ENCODE measurements at regions not wholly inside any gene's neighbourhood (a gene's known extent, or its start where the extent isn't known, plus 50 kb on each side); places are given as distances from the start of the nearest gene placed in this dataset.

DNA sequence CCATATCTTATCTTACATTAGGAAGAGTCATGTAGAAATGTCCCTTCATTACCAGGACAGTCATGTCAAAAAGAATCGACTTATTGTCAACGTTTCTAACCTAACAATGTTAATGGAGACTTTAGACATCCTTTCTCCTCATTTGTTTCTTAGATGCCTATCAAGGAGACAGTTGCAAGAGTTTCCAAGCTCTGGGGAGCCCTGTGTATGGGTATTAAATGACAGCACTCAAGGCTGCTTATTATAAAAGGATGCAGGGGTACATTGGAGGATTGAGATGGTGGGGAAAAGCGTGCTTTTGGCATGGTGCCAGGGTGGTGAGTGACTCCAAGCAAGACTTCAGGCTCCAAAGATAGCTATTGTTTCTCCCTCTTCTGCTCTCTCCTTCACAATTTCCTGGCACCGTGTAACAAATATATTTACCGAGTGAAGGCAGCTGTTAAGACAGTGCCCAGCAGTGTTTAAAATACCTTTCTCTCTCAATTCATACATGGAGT lies 461.3 kb upstream of the CLINT1 start:
- ATAC-seq (ENCODE audit: low read depth in 2 of 2) (no peak), DNase-seq (no peak)
- Histone ChIP-seq H3K27ac (ENCODE audit: insufficient read depth, low read length, poor library complexity, severe bottlenecking) (no peak overlapping the region), H3K4me1 (ENCODE audit: control insufficient read depth, insufficient read depth, low read length, poor library complexity, severe bottlenecking) (no peaks in the 10 kb centered on the region), H3K36me3 (ENCODE audit: control insufficient read depth, insufficient read depth, low read length) (no peaks in the 10 kb centered on the region), H3K9me3 (ENCODE audit: control insufficient read depth in 2 of 2, low read length in 2 of 2) (no peaks in the 10 kb centered on the region), H3K27me3 (ENCODE audit: control insufficient read depth, insufficient read depth, low read length) (no peaks in the 10 kb centered on the region), H3K4me3 (ENCODE audit: low read depth, low read length) (no peak overlapping the region)
- Mint-ChIP-seq H3K27ac (no peak overlapping the region), H3K9me3 (peaks cover 0 to 4% (median 0%) of the 10 kb centered on the region in 7 donors), H3K36me3 (no peaks in the 10 kb centered on the region), H3K4me1 (no peaks in the 10 kb centered on the region), H3K27me3 (peaks cover 4% of the 10 kb centered on the region), H3K4me3 (no peak overlapping the region)

DNA sequence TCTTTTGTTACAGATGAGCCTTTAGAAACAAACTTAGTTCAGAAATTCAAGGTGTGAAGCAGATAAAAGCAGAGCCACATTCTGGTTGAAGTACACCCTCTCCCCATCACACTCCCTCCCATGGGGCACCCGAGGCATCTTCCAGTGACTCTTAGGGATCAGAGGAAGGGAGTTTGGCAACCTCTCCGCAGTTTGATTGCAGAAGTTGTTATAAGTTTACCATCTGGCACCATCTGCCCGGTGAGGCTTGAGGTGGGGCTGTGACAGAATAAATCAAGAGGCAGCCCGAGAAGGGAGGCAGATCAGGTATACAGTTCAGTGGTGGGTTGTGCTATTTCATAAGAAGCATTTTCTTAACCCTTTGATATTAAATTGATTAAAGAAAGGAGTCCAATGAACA lies 458.6 kb upstream of the CLINT1 start:
- no peak for ATAC-seq (ENCODE audit: low read depth in 2 of 2)
- no peak for DNase-seq
- Mint-ChIP-seq H3K9me3 (no peaks in the 10 kb centered on the region), H3K4me1 (no peaks in the 10 kb centered on the region), H3K4me3 (no peak overlapping the region), H3K36me3 (no peaks in the 10 kb centered on the region), H3K27me3 (no peaks in the 10 kb centered on the region), H3K27ac (no peak overlapping the region)
- H3K36me3 ChIP-seq (ENCODE audit: control insufficient read depth, insufficient read depth, low read length), result no peaks in the 10 kb centered on the region
- no peaks in the 10 kb centered on the region for H3K4me1 ChIP-seq (ENCODE audit: control insufficient read depth, insufficient read depth, low read length, poor library complexity, severe bottlenecking)
- no peaks in the 10 kb centered on the region for H3K27me3 ChIP-seq (ENCODE audit: control insufficient read depth, insufficient read depth, low read length)
- no peak overlapping the region for H3K4me3 ChIP-seq (ENCODE audit: low read depth, low read length)
- H3K9me3 ChIP-seq (ENCODE audit: control insufficient read depth in 2 of 2, low read length in 2 of 2), result no peaks in the 10 kb centered on the region
- no peak overlapping the region for H3K27ac ChIP-seq (ENCODE audit: insufficient read depth, low read length, poor library complexity, severe bottlenecking)

DNA sequence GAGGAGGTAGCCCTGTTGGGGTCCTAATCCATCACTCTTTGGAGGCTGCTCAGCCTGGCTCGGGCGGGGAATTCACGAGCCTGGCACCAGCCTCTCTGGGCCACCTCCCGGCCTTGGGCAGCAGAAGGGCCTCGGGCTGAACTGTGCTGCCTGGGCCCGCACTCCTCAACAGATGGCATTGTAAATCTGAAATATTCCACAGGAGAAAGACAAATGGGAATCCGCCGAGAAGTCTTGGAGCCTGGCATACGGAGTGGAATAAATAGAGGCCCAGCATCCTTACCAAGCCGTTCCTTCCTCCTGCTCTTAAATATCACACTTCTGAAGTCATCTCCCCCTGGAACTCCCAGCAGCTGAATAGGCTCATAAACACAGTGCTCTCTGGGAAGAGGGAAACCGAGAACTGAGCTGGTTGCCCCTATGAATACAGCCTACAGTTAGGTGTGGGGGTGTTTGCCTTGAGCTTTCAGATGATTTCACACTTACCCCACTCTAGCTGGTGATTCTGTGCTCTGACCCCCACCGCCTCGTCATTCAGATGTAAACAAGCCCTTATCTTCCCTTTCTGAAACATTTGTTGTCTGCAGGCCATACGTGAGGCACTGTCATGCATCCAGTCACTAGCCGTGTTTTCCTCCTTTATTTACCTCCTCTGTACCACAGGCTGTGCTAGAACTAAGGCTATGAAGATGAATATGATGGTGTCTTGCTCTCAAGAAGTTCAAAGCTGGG lies 455.0 kb upstream of the CLINT1 start:
- no peak overlapping the region for H3K4me3 Mint-ChIP-seq
- no peaks in the 10 kb centered on the region for H3K36me3 ChIP-seq (ENCODE audit: control insufficient read depth, insufficient read depth, low read length)
- H3K27me3 Mint-ChIP-seq, result no peaks in the 10 kb centered on the region
- no peaks in the 10 kb centered on the region for H3K9me3 ChIP-seq (ENCODE audit: control insufficient read depth in 2 of 2, low read length in 2 of 2)
- H3K4me1 Mint-ChIP-seq, result no peaks in the 10 kb centered on the region
- H3K9me3 Mint-ChIP-seq, result peaks cover 0 to 3% (median 0%) of the 10 kb centered on the region in 7 donors
- no peaks in the 10 kb centered on the region for H3K4me1 ChIP-seq (ENCODE audit: control insufficient read depth, insufficient read depth, low read length, poor library complexity, severe bottlenecking)
- DNase-seq, result no peak
- no peak overlapping the region for H3K27ac Mint-ChIP-seq
- no peak for ATAC-seq (ENCODE audit: low read depth in 2 of 2)
- no peak overlapping the region for H3K4me3 ChIP-seq (ENCODE audit: low read depth, low read length)
- H3K36me3 Mint-ChIP-seq, result no peaks in the 10 kb centered on the region
- H3K27me3 ChIP-seq (ENCODE audit: control insufficient read depth, insufficient read depth, low read length), result no peaks in the 10 kb centered on the region
- no peak overlapping the region for H3K27ac ChIP-seq (ENCODE audit: insufficient read depth, low read length, poor library complexity, severe bottlenecking)

DNA sequence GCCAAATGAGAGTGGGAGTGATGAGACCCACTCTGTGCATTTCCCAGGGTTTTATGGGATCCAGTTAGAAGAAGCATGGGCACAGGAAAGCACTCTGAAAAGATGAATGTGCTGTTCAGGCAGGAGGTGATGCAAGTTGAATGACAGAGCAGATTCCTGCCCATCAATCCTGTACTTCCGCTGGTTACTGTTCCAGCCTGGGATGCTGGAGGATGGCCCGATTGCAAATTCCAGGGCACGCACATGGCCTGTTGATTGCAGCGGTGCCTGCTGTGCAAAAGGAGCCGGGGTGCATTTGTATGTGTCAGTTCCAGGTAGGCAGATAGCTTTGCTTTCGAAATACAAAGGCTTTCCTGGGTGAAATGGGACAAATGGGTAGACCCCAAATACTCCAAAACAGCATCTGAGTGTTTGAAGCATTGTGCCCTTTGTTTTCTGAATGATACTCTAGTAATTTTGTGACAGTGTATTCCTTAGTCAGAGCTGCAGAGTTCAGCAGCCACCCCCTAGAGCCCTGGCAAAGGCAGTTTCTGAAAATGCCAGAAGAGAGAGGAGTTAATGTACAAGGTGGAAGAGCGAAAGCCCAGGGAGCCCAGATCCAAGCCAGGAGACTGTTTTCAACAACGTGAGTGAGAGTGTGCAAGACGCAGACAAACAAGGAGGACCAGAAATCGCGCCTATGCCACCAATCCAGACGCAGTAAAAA lies 454.2 kb upstream of the CLINT1 start:
- ATAC-seq (ENCODE audit: low read depth in 2 of 2) (no peak), DNase-seq (no peak)
- Mint-ChIP-seq H3K4me3 (no peak overlapping the region), H3K27ac (no peak overlapping the region), H3K27me3 (no peaks in the 10 kb centered on the region), H3K9me3 (peaks cover 0 to 3% (median 0%) of the 10 kb centered on the region in 7 donors), H3K36me3 (no peaks in the 10 kb centered on the region), H3K4me1 (no peaks in the 10 kb centered on the region)
- Histone ChIP-seq H3K9me3 (ENCODE audit: control insufficient read depth in 2 of 2, low read length in 2 of 2) (no peaks in the 10 kb centered on the region), H3K36me3 (ENCODE audit: control insufficient read depth, insufficient read depth, low read length) (no peaks in the 10 kb centered on the region), H3K4me1 (ENCODE audit: control insufficient read depth, insufficient read depth, low read length, poor library complexity, severe bottlenecking) (no peaks in the 10 kb centered on the region), H3K27me3 (ENCODE audit: control insufficient read depth, insufficient read depth, low read length) (no peaks in the 10 kb centered on the region), H3K27ac (ENCODE audit: insufficient read depth, low read length, poor library complexity, severe bottlenecking) (no peak overlapping the region), H3K4me3 (ENCODE audit: low read depth, low read length) (no peak overlapping the region)

DNA sequence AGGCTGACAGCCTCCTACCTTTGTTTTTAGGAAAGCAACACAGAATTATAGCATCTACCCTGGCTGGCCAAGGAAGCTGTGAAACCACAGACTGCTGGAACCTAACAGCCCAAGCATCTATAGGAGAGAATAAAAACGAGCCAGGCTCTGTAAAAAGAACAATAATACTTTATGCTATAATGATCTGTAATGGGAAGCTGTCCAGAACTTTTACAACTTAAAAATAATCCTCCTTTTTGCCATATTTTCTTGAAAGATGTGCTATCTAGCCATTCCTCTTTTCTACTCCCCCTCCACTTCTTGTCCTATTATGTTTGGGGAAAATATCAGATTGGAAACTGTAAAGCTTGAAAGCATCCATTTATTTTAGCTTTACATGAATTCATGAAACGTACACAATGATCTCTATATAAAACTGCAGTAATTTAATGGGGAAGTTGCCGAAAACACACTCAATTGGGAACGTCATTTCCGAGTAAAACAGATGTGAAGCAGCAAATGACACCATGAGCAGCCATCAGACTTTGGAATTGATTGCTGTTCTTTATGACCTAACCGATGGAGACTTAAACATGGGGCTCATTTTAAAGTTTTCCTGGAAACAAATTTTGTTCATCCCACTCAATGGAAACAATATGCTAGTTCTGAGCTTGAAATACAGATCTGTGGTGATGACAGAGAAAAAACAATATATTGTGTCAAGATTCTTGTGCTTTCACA lies 450.3 kb upstream of the CLINT1 start:
- no peaks in the 10 kb centered on the region for H3K36me3 ChIP-seq (ENCODE audit: control insufficient read depth, insufficient read depth, low read length)
- Mint-ChIP-seq H3K36me3 (no peaks in the 10 kb centered on the region), H3K27me3 (no peaks in the 10 kb centered on the region), H3K4me3 (no peak overlapping the region), H3K9me3 (peaks cover 0 to 3% (median 0%) of the 10 kb centered on the region in 7 donors), H3K4me1 (no peaks in the 10 kb centered on the region), H3K27ac (peak overlapping the region in 1 of 3 donors; percentile 18)
- no peak overlapping the region for H3K27ac ChIP-seq (ENCODE audit: insufficient read depth, low read length, poor library complexity, severe bottlenecking)
- no peaks in the 10 kb centered on the region for H3K4me1 ChIP-seq (ENCODE audit: control insufficient read depth, insufficient read depth, low read length, poor library complexity, severe bottlenecking)
- DNase-seq, result no peak
- H3K9me3 ChIP-seq (ENCODE audit: control insufficient read depth in 2 of 2, low read length in 2 of 2), result no peaks in the 10 kb centered on the region
- no peaks in the 10 kb centered on the region for H3K27me3 ChIP-seq (ENCODE audit: control insufficient read depth, insufficient read depth, low read length)
- no peak for ATAC-seq (ENCODE audit: low read depth in 2 of 2)
- H3K4me3 ChIP-seq (ENCODE audit: low read depth, low read length), result no peak overlapping the region

DNA sequence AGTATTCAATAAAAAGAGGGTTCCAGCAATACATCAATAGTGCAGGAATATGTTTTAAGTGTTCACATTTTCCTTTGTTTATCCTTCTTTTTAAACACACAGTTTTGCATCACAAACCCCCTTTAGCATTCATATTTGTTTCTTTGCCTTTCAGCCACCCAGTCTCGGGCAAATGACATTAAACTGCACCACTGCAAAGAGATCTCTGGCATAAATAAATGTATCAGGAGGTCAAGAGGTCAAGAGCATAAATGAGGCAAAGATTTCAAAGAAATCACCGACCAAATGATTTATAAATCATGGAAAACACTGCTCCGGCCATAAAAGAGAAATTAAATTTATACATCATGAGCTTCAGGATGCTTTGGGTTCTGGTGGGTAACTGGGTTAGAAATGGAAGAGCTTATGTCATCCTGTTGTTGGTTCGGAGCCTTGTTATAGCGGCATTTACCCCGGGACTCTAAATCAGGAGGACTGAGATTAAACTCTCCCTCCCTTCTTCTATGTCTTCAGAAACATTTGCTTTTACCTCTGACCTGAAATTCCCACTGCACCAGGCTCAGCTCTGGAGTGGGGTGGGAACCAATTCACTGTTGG lies 449.6 kb upstream of the CLINT1 start:
- DNase-seq, result no peak
- Mint-ChIP-seq H3K36me3 (no peaks in the 10 kb centered on the region), H3K27me3 (no peaks in the 10 kb centered on the region), H3K4me3 (no peak overlapping the region), H3K4me1 (no peaks in the 10 kb centered on the region), H3K27ac (no peak overlapping the region), H3K9me3 (peaks cover 0 to 3% (median 0%) of the 10 kb centered on the region in 7 donors)
- H3K4me3 ChIP-seq (ENCODE audit: low read depth, low read length), result no peak overlapping the region
- no peaks in the 10 kb centered on the region for H3K36me3 ChIP-seq (ENCODE audit: control insufficient read depth, insufficient read depth, low read length)
- no peaks in the 10 kb centered on the region for H3K9me3 ChIP-seq (ENCODE audit: control insufficient read depth in 2 of 2, low read length in 2 of 2)
- H3K4me1 ChIP-seq (ENCODE audit: control insufficient read depth, insufficient read depth, low read length, poor library complexity, severe bottlenecking), result no peaks in the 10 kb centered on the region
- H3K27me3 ChIP-seq (ENCODE audit: control insufficient read depth, insufficient read depth, low read length), result no peaks in the 10 kb centered on the region
- no peak for ATAC-seq (ENCODE audit: low read depth in 2 of 2)
- no peak overlapping the region for H3K27ac ChIP-seq (ENCODE audit: insufficient read depth, low read length, poor library complexity, severe bottlenecking)

DNA sequence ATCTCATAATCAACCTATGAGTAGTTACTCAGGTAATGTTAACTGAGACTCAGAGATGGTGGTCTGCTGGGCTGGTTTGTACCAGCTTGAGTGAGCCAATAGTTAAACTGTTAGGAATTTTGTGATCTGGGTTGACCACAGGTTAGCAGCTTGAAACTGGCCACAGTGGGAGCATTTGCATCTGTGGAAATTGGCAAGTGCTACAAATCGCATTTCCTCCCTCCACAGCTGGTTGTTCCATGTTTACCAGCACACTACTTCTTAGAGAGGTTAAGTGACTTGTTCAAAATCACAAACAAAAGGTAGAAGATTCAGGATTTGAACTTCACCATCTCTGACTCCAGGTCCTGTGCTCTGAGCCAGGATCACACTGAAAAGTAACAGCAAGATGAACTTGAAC lies 446.9 kb upstream of the CLINT1 start:
- no peak for ATAC-seq (ENCODE audit: low read depth in 2 of 2)
- H3K27ac ChIP-seq (ENCODE audit: insufficient read depth, low read length, poor library complexity, severe bottlenecking), result no peak overlapping the region
- no peaks in the 10 kb centered on the region for H3K36me3 ChIP-seq (ENCODE audit: control insufficient read depth, insufficient read depth, low read length)
- Mint-ChIP-seq H3K4me3 (no peak overlapping the region), H3K27ac (no peak overlapping the region), H3K27me3 (no peaks in the 10 kb centered on the region), H3K4me1 (no peaks in the 10 kb centered on the region), H3K36me3 (no peaks in the 10 kb centered on the region), H3K9me3 (peaks cover 0 to 3% (median 1%) of the 10 kb centered on the region in 7 donors)
- H3K9me3 ChIP-seq (ENCODE audit: control insufficient read depth in 2 of 2, low read length in 2 of 2), result no peaks in the 10 kb centered on the region
- H3K27me3 ChIP-seq (ENCODE audit: control insufficient read depth, insufficient read depth, low read length), result no peaks in the 10 kb centered on the region
- DNase-seq, result no peak
- no peaks in the 10 kb centered on the region for H3K4me1 ChIP-seq (ENCODE audit: control insufficient read depth, insufficient read depth, low read length, poor library complexity, severe bottlenecking)
- H3K4me3 ChIP-seq (ENCODE audit: low read depth, low read length), result no peak overlapping the region

Measured in CD4-positive, CD25-positive, alpha-beta regulatory T cell (primary cell).